Hippocampal formation (tissue), 2 donors: ENCODE measurements at regions not wholly inside any gene's neighbourhood (a gene's known extent, or its start where the extent isn't known, plus 50 kb on each side); places are given as distances from the start of the nearest gene placed in this dataset.
"Not testable (repeated sequence)": the region's sequence is repeated elsewhere in the genome, so short reads cannot be mapped to it uniquely, and the experiment has no call there.

Experiments
- DNase-seq, 2 donors: peaks; one replicate each; lab custom pipeline; 2025; lab: John Stamatoyannopoulos, UW

- DNase-seq = no peak
These were observed 456.1 kb upstream of the PROX1 start for GRCh38 chr1:213531369-213532310.

GRCh38 chr1:213533125-213533524, 454.6 kb upstream of the PROX1 start:
- DNase-seq = no peak

- DNase-seq = no peak
These were observed 452.1 kb upstream of the PROX1 start for GRCh38 chr1:213535679-213536078.

GRCh38 chr1:213538251-213538650, 449.5 kb upstream of the PROX1 start:
- no peak for DNase-seq

GRCh38 chr1:213539464-213539863, 448.3 kb upstream of the PROX1 start:
- DNase-seq = no peak

GRCh38 chr1:213541641-213542040, 446.1 kb upstream of the PROX1 start:
- DNase-seq = no peak

GRCh38 chr1:213545181-213545580, 442.6 kb upstream of the PROX1 start:
- not testable (repeated sequence) for DNase-seq

GRCh38 chr1:213549982-213550381, 437.8 kb upstream of the PROX1 start:
- DNase-seq = no peak

- no peak for DNase-seq
These were observed 437.0 kb upstream of the PROX1 start for GRCh38 chr1:213550804-213551203.

- no peak for DNase-seq
These were observed 435.7 kb upstream of the PROX1 start for GRCh38 chr1:213552045-213552444.

- DNase-seq = no peak
These were observed 427.5 kb upstream of the PROX1 start for GRCh38 chr1:213560226-213560625.

- DNase-seq = no peak
These were observed 425.9 kb upstream of the PROX1 start for GRCh38 chr1:213561870-213562269.

GRCh38 chr1:213564215-213564659, 423.5 kb upstream of the PROX1 start:
- no peak for DNase-seq

GRCh38 chr1:213568929-213569815, 418.6 kb upstream of the PROX1 start:
- no peak for DNase-seq

GRCh38 chr1:213569816-213570150, 418.0 kb upstream of the PROX1 start:
- no peak for DNase-seq

- DNase-seq = no peak
These were observed 417.3 kb upstream of the PROX1 start for GRCh38 chr1:213570487-213570886.

GRCh38 chr1:213571419-213571818, 416.4 kb upstream of the PROX1 start:
- no peak for DNase-seq

- DNase-seq = no peak
These were observed 415.9 kb upstream of the PROX1 start for GRCh38 chr1:213571843-213572242.

- no peak for DNase-seq
These were observed 414.7 kb upstream of the PROX1 start for GRCh38 chr1:213572912-213573647.

- DNase-seq = no peak
These were observed 414.1 kb upstream of the PROX1 start for GRCh38 chr1:213573648-213574009.

GRCh38 chr1:213582976-213583567, 404.7 kb upstream of the PROX1 start:
- DNase-seq = no peak

- DNase-seq = no peak
These were observed 403.5 kb upstream of the PROX1 start for GRCh38 chr1:213584272-213584671.
